ENCODE measurements at regions not wholly inside any gene's neighbourhood (a gene's known extent, or its start where the extent isn't known, plus 50 kb on each side); places are given as distances from the start of the nearest gene placed in this dataset.

DNA sequence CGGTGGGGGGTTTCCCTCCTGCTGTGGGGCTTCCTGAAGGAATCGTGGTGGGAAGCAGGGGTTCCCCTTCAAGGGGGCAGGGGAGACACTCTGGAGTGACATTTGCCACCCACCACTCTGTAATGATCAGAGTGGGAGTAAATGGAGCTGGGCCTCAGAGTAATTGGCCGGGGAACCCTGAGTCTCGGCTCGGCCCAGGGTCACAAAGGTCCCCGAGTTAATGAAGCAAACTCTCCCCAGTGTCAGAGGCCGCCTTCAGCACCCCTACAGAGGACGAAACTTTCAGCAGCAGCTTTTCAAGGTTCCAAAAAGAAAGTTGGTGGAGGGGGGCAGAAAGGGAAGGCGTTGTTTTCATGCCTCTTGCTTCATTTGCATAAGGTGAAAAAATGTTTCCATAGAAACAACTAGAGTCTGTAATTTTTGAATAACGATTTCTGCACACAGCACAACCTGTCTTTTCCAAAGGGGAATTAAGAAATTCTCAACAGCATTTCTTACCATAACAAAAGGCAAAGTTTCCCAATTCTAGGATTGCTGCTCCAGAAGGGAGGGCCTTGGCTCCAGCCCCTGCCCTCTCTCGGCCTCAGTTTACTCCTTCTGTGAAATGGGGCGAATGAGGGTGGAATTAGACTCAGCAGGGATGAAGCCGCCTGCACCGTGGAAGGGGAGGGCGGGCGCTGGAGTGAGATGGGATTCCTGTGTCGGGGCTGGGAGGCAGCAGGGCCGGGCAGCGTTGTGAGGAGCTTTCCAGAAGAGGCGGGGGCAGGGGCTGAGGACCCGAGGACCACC, 67.0 kb upstream of the BEGAIN start:
- no peaks in the 10 kb centered on the region for H3K36me3 ChIP-seq (ENCODE audit: control insufficient read depth in 1 of 2, insufficient read depth in 2 of 2, low read length in 2 of 2)
- peaks cover 4 to 42% of the 10 kb centered on the region in 2 experiments; a peak in 3 of 4 replicates for H3K4me1 ChIP-seq (ENCODE audit: control insufficient read depth in 1 of 2, insufficient read depth in 2 of 2, low read length in 2 of 2)
- peak; percentile 59 for ATAC-seq
- peak overlapping the region; percentile 68 for H2AFZ ChIP-seq (ENCODE audit: low read depth, low read length, poor library complexity, severe bottlenecking)
- BruUV-seq (replicated peaks): no TSS peak
- H3K27me3 ChIP-seq (ENCODE audit: insufficient read depth, low read length): no peaks in the 10 kb centered on the region
- H3K9me2 ChIP-seq (ENCODE audit: insufficient read depth): no peaks in the 10 kb centered on the region
- ChIA-PET RAD21 (ENCODE audit: low non-redundant PET in 1 of 2, low total read pairs in 2 of 2, uncharacterized antibody in 2 of 2, unreplicated experiment in 2 of 2) (interaction anchor here (1.0 to 2.1 kb wide), 5 partner anchors 214 to 271 kb away, joined by 4 to 11 read pairs (median 4); no protein-coding TSS in a partner anchor), POLR2A (interaction anchor here (1.0 to 1.2 kb wide), 3 partner anchors 215 to 269 kb away, joined by 3 to 4 read pairs (median 4); no protein-coding TSS in a partner anchor), CTCF (interaction anchor here (0.7 to 7.3 kb wide), 12 partner anchors 8 to 276 kb away, joined by 3 to 100 read pairs (median 5); no protein-coding TSS in a partner anchor)
- peak overlapping the region; percentile 40; the same call in 1 of the 2 replicates for H3K9ac ChIP-seq (ENCODE audit: low read length)
- intact Hi-C loops (cut with micrococcal nuclease): loop anchor here (1.0 to 10.0 kb wide), 4 partner anchors 213 to 1011 kb away; no protein-coding TSS in a partner anchor
- H3K27ac ChIP-seq (ENCODE audit: low read depth, low read length): no peak overlapping the region
- no peaks in the 10 kb centered on the region for H3K79me2 ChIP-seq (ENCODE audit: insufficient read depth, low read length)
- DNase-seq (ENCODE audit: low read depth, low spot score): no peak
- H4K20me1 ChIP-seq (ENCODE audit: insufficient read depth): no peaks in the 10 kb centered on the region
- H3K9me3 ChIP-seq (ENCODE audit: control insufficient read depth in 1 of 2, insufficient read depth in 1 of 2, low read depth in 1 of 2, low read length in 2 of 2): no peaks in the 10 kb centered on the region
- peak overlapping the region; percentile 28 to 44; a peak in 2 of 4 replicates for H3K4me3 ChIP-seq (replicated peaks in 1 of 2; ENCODE audit: low read depth in 1 of 2, low read length in 2 of 2)
- H3K4me2 ChIP-seq (ENCODE audit: low read length): peak overlapping the region; percentile 71
- TF ChIP-seq, protein P1, sequence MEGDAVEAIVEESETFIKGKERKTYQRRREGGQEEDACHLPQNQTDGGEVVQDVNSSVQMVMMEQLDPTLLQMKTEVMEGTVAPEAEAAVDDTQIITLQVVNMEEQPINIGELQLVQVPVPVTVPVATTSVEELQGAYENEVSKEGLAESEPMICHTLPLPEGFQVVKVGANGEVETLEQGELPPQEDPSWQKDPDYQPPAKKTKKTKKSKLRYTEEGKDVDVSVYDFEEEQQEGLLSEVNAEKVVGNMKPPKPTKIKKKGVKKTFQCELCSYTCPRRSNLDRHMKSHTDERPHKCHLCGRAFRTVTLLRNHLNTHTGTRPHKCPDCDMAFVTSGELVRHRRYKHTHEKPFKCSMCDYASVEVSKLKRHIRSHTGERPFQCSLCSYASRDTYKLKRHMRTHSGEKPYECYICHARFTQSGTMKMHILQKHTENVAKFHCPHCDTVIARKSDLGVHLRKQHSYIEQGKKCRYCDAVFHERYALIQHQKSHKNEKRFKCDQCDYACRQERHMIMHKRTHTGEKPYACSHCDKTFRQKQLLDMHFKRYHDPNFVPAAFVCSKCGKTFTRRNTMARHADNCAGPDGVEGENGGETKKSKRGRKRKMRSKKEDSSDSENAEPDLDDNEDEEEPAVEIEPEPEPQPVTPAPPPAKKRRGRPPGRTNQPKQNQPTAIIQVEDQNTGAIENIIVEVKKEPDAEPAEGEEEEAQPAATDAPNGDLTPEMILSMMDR (IDR thresholded peaks at IDR 0.05 in 2 of 3, conservative IDR thresholded peaks at IDR 0.05 in 1 of 3; ENCODE audit: borderline replicate concordance in 1 of 3, insufficient read depth in 1 of 3, low read depth in 2 of 3, low read length in 2 of 3): no peak
- no peak for TF ChIP-seq JUND (IDR thresholded peaks at IDR 0.05)
- TF ChIP-seq, protein P2, sequence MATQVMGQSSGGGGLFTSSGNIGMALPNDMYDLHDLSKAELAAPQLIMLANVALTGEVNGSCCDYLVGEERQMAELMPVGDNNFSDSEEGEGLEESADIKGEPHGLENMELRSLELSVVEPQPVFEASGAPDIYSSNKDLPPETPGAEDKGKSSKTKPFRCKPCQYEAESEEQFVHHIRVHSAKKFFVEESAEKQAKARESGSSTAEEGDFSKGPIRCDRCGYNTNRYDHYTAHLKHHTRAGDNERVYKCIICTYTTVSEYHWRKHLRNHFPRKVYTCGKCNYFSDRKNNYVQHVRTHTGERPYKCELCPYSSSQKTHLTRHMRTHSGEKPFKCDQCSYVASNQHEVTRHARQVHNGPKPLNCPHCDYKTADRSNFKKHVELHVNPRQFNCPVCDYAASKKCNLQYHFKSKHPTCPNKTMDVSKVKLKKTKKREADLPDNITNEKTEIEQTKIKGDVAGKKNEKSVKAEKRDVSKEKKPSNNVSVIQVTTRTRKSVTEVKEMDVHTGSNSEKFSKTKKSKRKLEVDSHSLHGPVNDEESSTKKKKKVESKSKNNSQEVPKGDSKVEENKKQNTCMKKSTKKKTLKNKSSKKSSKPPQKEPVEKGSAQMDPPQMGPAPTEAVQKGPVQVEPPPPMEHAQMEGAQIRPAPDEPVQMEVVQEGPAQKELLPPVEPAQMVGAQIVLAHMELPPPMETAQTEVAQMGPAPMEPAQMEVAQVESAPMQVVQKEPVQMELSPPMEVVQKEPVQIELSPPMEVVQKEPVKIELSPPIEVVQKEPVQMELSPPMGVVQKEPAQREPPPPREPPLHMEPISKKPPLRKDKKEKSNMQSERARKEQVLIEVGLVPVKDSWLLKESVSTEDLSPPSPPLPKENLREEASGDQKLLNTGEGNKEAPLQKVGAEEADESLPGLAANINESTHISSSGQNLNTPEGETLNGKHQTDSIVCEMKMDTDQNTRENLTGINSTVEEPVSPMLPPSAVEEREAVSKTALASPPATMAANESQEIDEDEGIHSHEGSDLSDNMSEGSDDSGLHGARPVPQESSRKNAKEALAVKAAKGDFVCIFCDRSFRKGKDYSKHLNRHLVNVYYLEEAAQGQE (IDR thresholded peaks at IDR 0.05; ENCODE audit: low read depth): no peak
- no peak for TF ChIP-seq YY1 (IDR thresholded peaks at IDR 0.05; ENCODE audit: extremely low read depth, insufficient replicate concordance, low read depth, low read length)
- TF ChIP-seq TCF7L2 (IDR thresholded peaks at IDR 0.05; ENCODE audit: borderline replicate concordance, extremely low read depth, insufficient read depth, insufficient read length): no peak
- TF ChIP-seq POLR2AphosphoS5 (IDR thresholded peaks at IDR 0.05; ENCODE audit: low read depth, low read length): no peak
- TF ChIP-seq EZH2 (IDR thresholded peaks at IDR 0.05): no peak
- TF ChIP-seq ZNF274 (IDR thresholded peaks at IDR 0.05; ENCODE audit: low read depth, low read length): no peak
- TF ChIP-seq CEBPB (IDR thresholded peaks at IDR 0.05; ENCODE audit: low read depth): no peak
- no peak for TF ChIP-seq ELF1 (IDR thresholded peaks at IDR 0.05; ENCODE audit: borderline replicate concordance, low read depth)
- TF ChIP-seq EGR1 (IDR thresholded peaks at IDR 0.05; ENCODE audit: low read depth): no peak
- no peak for TF ChIP-seq SIN3A (IDR thresholded peaks at IDR 0.05; ENCODE audit: low read depth)
- TF ChIP-seq, protein P3, sequence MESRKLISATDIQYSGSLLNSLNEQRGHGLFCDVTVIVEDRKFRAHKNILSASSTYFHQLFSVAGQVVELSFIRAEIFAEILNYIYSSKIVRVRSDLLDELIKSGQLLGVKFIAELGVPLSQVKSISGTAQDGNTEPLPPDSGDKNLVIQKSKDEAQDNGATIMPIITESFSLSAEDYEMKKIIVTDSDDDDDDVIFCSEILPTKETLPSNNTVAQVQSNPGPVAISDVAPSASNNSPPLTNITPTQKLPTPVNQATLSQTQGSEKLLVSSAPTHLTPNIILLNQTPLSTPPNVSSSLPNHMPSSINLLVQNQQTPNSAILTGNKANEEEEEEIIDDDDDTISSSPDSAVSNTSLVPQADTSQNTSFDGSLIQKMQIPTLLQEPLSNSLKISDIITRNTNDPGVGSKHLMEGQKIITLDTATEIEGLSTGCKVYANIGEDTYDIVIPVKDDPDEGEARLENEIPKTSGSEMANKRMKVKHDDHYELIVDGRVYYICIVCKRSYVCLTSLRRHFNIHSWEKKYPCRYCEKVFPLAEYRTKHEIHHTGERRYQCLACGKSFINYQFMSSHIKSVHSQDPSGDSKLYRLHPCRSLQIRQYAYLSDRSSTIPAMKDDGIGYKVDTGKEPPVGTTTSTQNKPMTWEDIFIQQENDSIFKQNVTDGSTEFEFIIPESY (IDR thresholded peaks at IDR 0.05; ENCODE audit: extremely low read depth, insufficient replicate concordance, low read length): no peak
- TF ChIP-seq POLR2A (IDR thresholded peaks at IDR 0.05; ENCODE audit: borderline replicate concordance, extremely low read depth, insufficient read depth, insufficient read length): no peak
- TF ChIP-seq, protein P4, sequence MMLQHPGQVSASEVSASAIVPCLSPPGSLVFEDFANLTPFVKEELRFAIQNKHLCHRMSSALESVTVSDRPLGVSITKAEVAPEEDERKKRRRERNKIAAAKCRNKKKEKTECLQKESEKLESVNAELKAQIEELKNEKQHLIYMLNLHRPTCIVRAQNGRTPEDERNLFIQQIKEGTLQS (IDR thresholded peaks at IDR 0.05): no peak
- TF ChIP-seq SRF (IDR thresholded peaks at IDR 0.05; ENCODE audit: low read depth): no peak
- no peak for TF ChIP-seq RAD21 (IDR thresholded peaks at IDR 0.05; ENCODE audit: low read depth)

Measured in HCT116 (cell line).